22Rv1 (cell line): ENCODE measurements at regions not wholly inside any gene's neighbourhood (a gene's known extent, or its start where the extent isn't known, plus 50 kb on each side); places are given as distances from the start of the nearest gene placed in this dataset.

Experiments
- CTCF ChIP-seq: fragments of 450-650 bp; IDR thresholded peaks from 2 replicates; pipeline ENCODE4 v1.5.1; 2017; ENCODE audit warnings: mild to moderate bottlenecking
- ZFX ChIP-seq: fragments of 450-650 bp; IDR thresholded peaks from 2 replicates; pipeline ENCODE4 v1.6.1; 2017; ENCODE audit warnings: antibody characterized with exemption, borderline replicate concordance

- TF ChIP-seq CTCF (no peak), ZFX (no peak)
Measured at GRCh38 chrX:142095651-142096245, 109.3 kb downstream of the MAGEC2 start.
